ENCODE measurements at regions not wholly inside any gene's neighbourhood (a gene's known extent, or its start where the extent isn't known, plus 50 kb on each side); places are given as distances from the start of the nearest gene placed in this dataset.

- TF ChIP-seq CTCF (IDR thresholded peaks at IDR 0.05) (no peak), EP300 (IDR thresholded peaks at IDR 0.05) (no peak)
Measured at GRCh38 chr7:11298220-11298619, 324.5 kb downstream of the PHF14 start.

All from esophagus muscularis mucosa (tissue), 3 donors.